Neural progenitor cell (in vitro differentiated cells): ENCODE measurements at regions not wholly inside any gene's neighbourhood (a gene's known extent, or its start where the extent isn't known, plus 50 kb on each side); places are given as distances from the start of the nearest gene placed in this dataset.

Experiments
- CTCF ChIP-seq: fragments of 200-600 bp; sonication (generic); IDR thresholded peaks from 2 replicates; pipeline ENCODE4 v1.5.1; 2017; ENCODE audit warnings: antibody characterized with exemption, mild to moderate bottlenecking
- EZH2 ChIP-seq: fragments of 200-600 bp; sonication (generic); IDR thresholded peaks from 2 replicates; pipeline ENCODE4 v1.6.1; 2017; ENCODE audit warnings: antibody characterized with exemption, mild to moderate bottlenecking, moderate library complexity
- EZH2phosphoT487 ChIP-seq: fragments of 200-600 bp; sonication (generic); IDR thresholded peaks from 2 replicates; pipeline ENCODE4 v1.6.1; 2017; ENCODE audit warnings: antibody characterized with exemption

GRCh38 chr13:109281017-109281902, 505.1 kb downstream of the IRS2 start:
- TF ChIP-seq CTCF (no peak), EZH2phosphoT487 (no peak), EZH2 (no peak)
